PFSK-1 (cell line): ENCODE measurements at regions not wholly inside any gene's neighbourhood (a gene's known extent, or its start where the extent isn't known, plus 50 kb on each side); places are given as distances from the start of the nearest gene placed in this dataset.

Experiments
- FOXP2 ChIP-seq: optimal IDR thresholded peaks from 2 replicates; pipeline ENCODE3; 2011; ENCODE audit warnings: borderline replicate concordance, control low read depth, inconsistent platforms; ENCODE audit not compliant: insufficient read depth; ENCODE audit errors: extremely low read length, extremely low read depth
- POLR2AphosphoS5 ChIP-seq: IDR thresholded peaks from 2 replicates; pipeline ENCODE4 v1.6.1; 2012; ENCODE audit warnings: low read depth, mild to moderate bottlenecking, control low read depth, low read length, moderate library complexity
- SIN3A ChIP-seq: IDR thresholded peaks from 2 replicates; pipeline ENCODE4 v1.6.1; 2012; ENCODE audit warnings: mild to moderate bottlenecking, low read length, moderate library complexity, borderline replicate concordance; ENCODE audit not compliant: insufficient read depth
- TAF1 ChIP-seq: IDR thresholded peaks from 2 replicates; pipeline ENCODE4 v1.6.1; 2012; ENCODE audit warnings: low read length, control low read depth, borderline replicate concordance; ENCODE audit not compliant: insufficient read depth
- TF ChIP-seq, protein P1 (sequence below), 2 experiments: IDR thresholded peaks; 2 replicates each; pipeline versions ENCODE4 v1.6.1 to v1.8.0; 2011 to 2012; ENCODE audit warnings: low read depth in 2 of 2, low read length in 2 of 2, control low read depth in 1 of 2, inconsistent platforms in 1 of 2, mild to moderate bottlenecking in 1 of 2, moderate library complexity in 1 of 2; ENCODE audit not compliant: insufficient read depth in 1 of 2

GRCh38 chr5:152688561-152689249, 283.6 kb upstream of the NMUR2 start:
- TF ChIP-seq, protein P1, sequence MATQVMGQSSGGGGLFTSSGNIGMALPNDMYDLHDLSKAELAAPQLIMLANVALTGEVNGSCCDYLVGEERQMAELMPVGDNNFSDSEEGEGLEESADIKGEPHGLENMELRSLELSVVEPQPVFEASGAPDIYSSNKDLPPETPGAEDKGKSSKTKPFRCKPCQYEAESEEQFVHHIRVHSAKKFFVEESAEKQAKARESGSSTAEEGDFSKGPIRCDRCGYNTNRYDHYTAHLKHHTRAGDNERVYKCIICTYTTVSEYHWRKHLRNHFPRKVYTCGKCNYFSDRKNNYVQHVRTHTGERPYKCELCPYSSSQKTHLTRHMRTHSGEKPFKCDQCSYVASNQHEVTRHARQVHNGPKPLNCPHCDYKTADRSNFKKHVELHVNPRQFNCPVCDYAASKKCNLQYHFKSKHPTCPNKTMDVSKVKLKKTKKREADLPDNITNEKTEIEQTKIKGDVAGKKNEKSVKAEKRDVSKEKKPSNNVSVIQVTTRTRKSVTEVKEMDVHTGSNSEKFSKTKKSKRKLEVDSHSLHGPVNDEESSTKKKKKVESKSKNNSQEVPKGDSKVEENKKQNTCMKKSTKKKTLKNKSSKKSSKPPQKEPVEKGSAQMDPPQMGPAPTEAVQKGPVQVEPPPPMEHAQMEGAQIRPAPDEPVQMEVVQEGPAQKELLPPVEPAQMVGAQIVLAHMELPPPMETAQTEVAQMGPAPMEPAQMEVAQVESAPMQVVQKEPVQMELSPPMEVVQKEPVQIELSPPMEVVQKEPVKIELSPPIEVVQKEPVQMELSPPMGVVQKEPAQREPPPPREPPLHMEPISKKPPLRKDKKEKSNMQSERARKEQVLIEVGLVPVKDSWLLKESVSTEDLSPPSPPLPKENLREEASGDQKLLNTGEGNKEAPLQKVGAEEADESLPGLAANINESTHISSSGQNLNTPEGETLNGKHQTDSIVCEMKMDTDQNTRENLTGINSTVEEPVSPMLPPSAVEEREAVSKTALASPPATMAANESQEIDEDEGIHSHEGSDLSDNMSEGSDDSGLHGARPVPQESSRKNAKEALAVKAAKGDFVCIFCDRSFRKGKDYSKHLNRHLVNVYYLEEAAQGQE (IDR thresholded peaks at IDR 0.05; ENCODE audit: insufficient read depth in 1 of 2, low read depth in 2 of 2, low read length in 2 of 2), result no peak
- TF ChIP-seq TAF1 (no peak), POLR2AphosphoS5 (no peak)

DNA sequence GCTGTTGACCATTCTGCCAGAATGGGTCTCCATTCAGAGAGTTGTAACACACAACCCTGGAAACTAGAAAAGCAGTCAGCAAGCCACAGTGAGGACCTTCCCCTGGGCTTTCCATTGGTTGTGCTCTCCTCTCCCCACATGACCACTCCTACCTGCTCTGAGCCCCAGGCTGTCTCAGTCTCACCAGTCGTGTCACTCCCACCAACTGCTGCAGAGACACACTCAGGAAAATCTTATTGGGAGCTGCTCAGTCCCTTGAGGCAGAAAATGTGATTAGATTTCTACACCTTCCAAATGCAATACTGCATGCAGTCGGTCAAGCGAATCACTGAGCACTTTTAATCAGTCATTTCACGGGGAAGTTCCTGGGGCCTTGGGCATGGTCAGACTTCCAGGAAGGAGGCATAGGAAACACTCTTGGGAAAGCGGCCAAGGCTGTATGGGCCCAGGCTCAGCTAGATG, 284.2 kb upstream of the NMUR2 start:
- TF ChIP-seq FOXP2 (no peak), POLR2AphosphoS5 (no peak), SIN3A (no peak), TAF1 (no peak)
- TF ChIP-seq, protein P1 (IDR thresholded peaks at IDR 0.05; ENCODE audit: insufficient read depth in 1 of 2, low read depth in 2 of 2, low read length in 2 of 2), result no peak

- TF ChIP-seq FOXP2, result no peak
- TF ChIP-seq, protein P1 (IDR thresholded peaks at IDR 0.05; ENCODE audit: insufficient read depth in 1 of 2, low read depth in 2 of 2, low read length in 2 of 2), result no peak
- no peak for TF ChIP-seq SIN3A
- no peak for TF ChIP-seq TAF1
- TF ChIP-seq POLR2AphosphoS5, result no peak
Observed at GRCh38 chr5:152694231-152694630, 289.2 kb upstream of the NMUR2 start.

GRCh38 chr5:152701305-152701949, 296.3 kb upstream of the NMUR2 start:
- TF ChIP-seq TAF1, result no peak

GRCh38 chr5:152704286-152704685, 299.2 kb upstream of the NMUR2 start:
- TF ChIP-seq SIN3A (no peak), POLR2AphosphoS5 (no peak), FOXP2 (no peak), TAF1 (no peak)
- TF ChIP-seq, protein P1 (IDR thresholded peaks at IDR 0.05; ENCODE audit: insufficient read depth in 1 of 2, low read depth in 2 of 2, low read length in 2 of 2), result no peak
